GM23338 (cell line): ENCODE measurements at regions not wholly inside any gene's neighbourhood (a gene's known extent, or its start where the extent isn't known, plus 50 kb on each side); places are given as distances from the start of the nearest gene placed in this dataset.
A peak's percentile ranks its signal among the peaks of the same experiment; 100 is the strongest.
"Not testable (repeated sequence)": the region's sequence is repeated elsewhere in the genome, so short reads cannot be mapped to it uniquely, and the experiment has no call there.

Source experiments
- ATAC-seq: fragments of 200-7000 bp; cut with Tn5 transposase; 3 replicates; pipeline ENCODE4 v1.9.1; 2020
- DNase-seq: peaks from one replicate; pipeline ENCODE4 v3.0.0-alpha.2; 2015; ENCODE audit warnings: low spot score
- H2AFZ ChIP-seq: fragments of 200-600 bp; sonication (generic); 2 replicates; pipeline ENCODE4 v1.8.0; 2016; ENCODE audit warnings: antibody characterized with exemption, mild to moderate bottlenecking, moderate library complexity
- H3F3A ChIP-seq: fragments of 200-600 bp; sonication (generic); replicated peaks from 2 replicates; pipeline ENCODE4 v1.8.0; 2017; ENCODE audit warnings: antibody characterized with exemption, mixed run types, low read depth
- H3K27ac ChIP-seq: fragments of 200-600 bp; sonication (generic); 2 replicates; pipeline ENCODE4 v1.6.1; 2016; ENCODE audit warnings: low read depth
- H3K27me3 ChIP-seq: fragments of 200-600 bp; sonication (generic); 2 replicates; pipeline ENCODE4 v1.8.0; 2016; ENCODE audit warnings: mild to moderate bottlenecking, mixed run types, moderate library complexity; ENCODE audit not compliant: insufficient read depth
- H3K36me3 ChIP-seq: fragments of 200-600 bp; sonication (generic); 2 replicates; pipeline ENCODE4 v1.8.0; 2016; ENCODE audit warnings: mild to moderate bottlenecking; ENCODE audit not compliant: insufficient read depth
- H3K4me1 ChIP-seq: fragments of 200-600 bp; sonication (generic); 2 replicates; pipeline ENCODE4 v1.8.0; 2016; ENCODE audit warnings: mild to moderate bottlenecking, moderate library complexity; ENCODE audit not compliant: insufficient read depth
- H3K4me2 ChIP-seq: fragments of 200-600 bp; sonication (generic); 2 replicates; pipeline ENCODE4 v1.7.1; 2017; ENCODE audit warnings: mixed run types
- H3K4me3 ChIP-seq: fragments of 200-600 bp; sonication (generic); 2 replicates; pipeline ENCODE4 v1.6.1; 2016; ENCODE audit warnings: mixed run types
- H3K79me2 ChIP-seq: fragments of 200-600 bp; sonication (generic); replicated peaks from 2 replicates; pipeline ENCODE4 v1.8.0; 2017; ENCODE audit warnings: mild to moderate bottlenecking; ENCODE audit not compliant: insufficient read depth
- H3K9me2 ChIP-seq: fragments of 200-600 bp; sonication (generic); 2 replicates; pipeline ENCODE4 v1.8.0; 2017; ENCODE audit not compliant: insufficient read depth
- H4K20me1 ChIP-seq: fragments of 200-600 bp; sonication (generic); replicated peaks from 2 replicates; pipeline ENCODE4 v1.8.0; 2017; ENCODE audit warnings: mild to moderate bottlenecking; ENCODE audit not compliant: insufficient read depth
- H3K27ac Mint-ChIP-seq: 2 replicates; pipeline ENCODE4 v1.8.0; 2020; ENCODE audit warnings: inconsistent platforms, mild to moderate bottlenecking, moderate library complexity, mixed read lengths
- H3K27me3 Mint-ChIP-seq: 3 replicates; pipeline ENCODE4 v1.8.0; 2022; ENCODE audit warnings: low read depth, mild to moderate bottlenecking, moderate library complexity, mixed read lengths, inconsistent platforms; ENCODE audit not compliant: insufficient read depth, poor library complexity
- H3K36me3 Mint-ChIP-seq: 3 replicates; pipeline ENCODE4 v1.8.0; 2021; ENCODE audit warnings: low read depth, mild to moderate bottlenecking, inconsistent platforms, moderate library complexity, mixed read lengths
- H3K4me1 Mint-ChIP-seq: 3 replicates; pipeline ENCODE4 v1.8.0; 2020; ENCODE audit warnings: mild to moderate bottlenecking, inconsistent platforms, mixed read lengths
- H3K4me3 Mint-ChIP-seq: 3 replicates; pipeline ENCODE4 v1.8.0; 2021; ENCODE audit warnings: moderate library complexity, mild to moderate bottlenecking, inconsistent platforms, mixed read lengths
- H3K9me3 Mint-ChIP-seq: 3 replicates; pipeline ENCODE4 v1.8.0; 2020; ENCODE audit warnings: moderate library complexity, mild to moderate bottlenecking, inconsistent platforms, mixed read lengths
- CREB1 ChIP-seq: fragments of 250-450 bp; sonication (Bioruptor Pico); IDR thresholded peaks from 2 replicates; pipeline ENCODE4 v1.5.0; 2020; ENCODE audit warnings: low read depth, mild to moderate bottlenecking, moderate library complexity
- EZH2 ChIP-seq: fragments of 200-600 bp; sonication (generic); IDR thresholded peaks from one replicate; pipeline ENCODE4 v1.8.0; 2017; ENCODE audit warnings: antibody characterized with exemption, mild to moderate bottlenecking, low read depth; ENCODE audit not compliant: unreplicated experiment
- NANOG ChIP-seq: IDR thresholded peaks from 2 replicates; pipeline ENCODE4 v1.6.1; 2016; ENCODE audit warnings: antibody characterized with exemption, borderline replicate concordance
- POLR2AphosphoS5 ChIP-seq: IDR thresholded peaks from 2 replicates; pipeline ENCODE4 v1.6.1; 2016; ENCODE audit warnings: antibody characterized with exemption, low read depth
- ZNF114 ChIP-seq: fragments of 250-450 bp; sonication (Bioruptor Pico); IDR thresholded peaks from 2 replicates; pipeline ENCODE4 v1.5.0; 2020; ENCODE audit warnings: mild to moderate bottlenecking, moderate library complexity
- ZNF331 ChIP-seq: fragments of 250-450 bp; sonication (Bioruptor Pico); IDR thresholded peaks from 2 replicates; pipeline ENCODE4 v1.5.0; 2020; ENCODE audit warnings: low read depth, mild to moderate bottlenecking, moderate library complexity
- TF ChIP-seq, protein P1 (sequence below), 2 experiments: fragments of 200-600 bp in 1 of 2; sonication (generic) in 1 of 2; conservative IDR thresholded peaks; 2 replicates each; pipeline versions ENCODE4 v1.5.1 to v1.6.1; 2016 to 2017; ENCODE audit warnings: antibody characterized with exemption in 2 of 2, low read depth in 2 of 2, mild to moderate bottlenecking in 2 of 2, moderate library complexity in 1 of 2

DNA sequence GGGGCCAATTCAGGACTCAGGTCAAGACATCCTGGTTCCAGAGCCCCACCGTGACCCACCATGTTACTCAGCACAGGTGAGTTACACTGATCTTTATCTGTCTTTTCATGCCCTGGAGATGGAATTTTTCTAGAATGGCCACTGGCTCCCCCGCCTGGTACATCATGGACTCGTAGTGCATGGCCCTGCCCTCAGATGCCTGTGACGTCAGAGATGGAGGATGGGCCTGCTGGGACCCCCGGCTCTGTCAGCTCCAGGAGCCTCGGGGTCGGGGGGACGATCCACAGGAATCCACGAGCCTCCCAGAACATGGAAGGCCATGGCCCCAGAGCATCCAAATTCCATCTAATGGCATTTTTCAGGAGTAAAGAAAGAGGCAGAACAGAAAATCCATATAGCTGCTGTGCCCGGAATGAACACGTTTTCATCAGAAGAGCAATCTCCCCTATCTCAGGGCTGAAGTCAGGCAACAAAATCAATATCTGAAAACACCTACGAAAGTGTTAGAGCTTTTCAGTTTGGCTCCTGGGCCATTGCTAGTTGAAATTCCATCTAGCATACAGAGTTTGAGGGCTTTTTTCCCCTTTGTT lies 146.7 kb upstream of the SFSWAP start:
- not testable (repeated sequence) for H3K4me2 ChIP-seq, H3K27me3 ChIP-seq, H3K36me3 ChIP-seq, H4K20me1 ChIP-seq, H3K27ac ChIP-seq, H3K79me2 ChIP-seq, H3K36me3 Mint-ChIP-seq, H3K9me3 Mint-ChIP-seq, H3F3A ChIP-seq, H3K27ac Mint-ChIP-seq, H2AFZ ChIP-seq, H3K9me2 ChIP-seq, H3K4me3 ChIP-seq, H3K4me3 Mint-ChIP-seq, H3K4me1 ChIP-seq
- DNase-seq (peak; percentile 39), ATAC-seq (peak; percentile 70)
- peaks cover 11% of the 10 kb centered on the region for H3K27me3 Mint-ChIP-seq
- peaks cover 12% of the 10 kb centered on the region for H3K4me1 Mint-ChIP-seq
- TF ChIP-seq, protein P1, sequence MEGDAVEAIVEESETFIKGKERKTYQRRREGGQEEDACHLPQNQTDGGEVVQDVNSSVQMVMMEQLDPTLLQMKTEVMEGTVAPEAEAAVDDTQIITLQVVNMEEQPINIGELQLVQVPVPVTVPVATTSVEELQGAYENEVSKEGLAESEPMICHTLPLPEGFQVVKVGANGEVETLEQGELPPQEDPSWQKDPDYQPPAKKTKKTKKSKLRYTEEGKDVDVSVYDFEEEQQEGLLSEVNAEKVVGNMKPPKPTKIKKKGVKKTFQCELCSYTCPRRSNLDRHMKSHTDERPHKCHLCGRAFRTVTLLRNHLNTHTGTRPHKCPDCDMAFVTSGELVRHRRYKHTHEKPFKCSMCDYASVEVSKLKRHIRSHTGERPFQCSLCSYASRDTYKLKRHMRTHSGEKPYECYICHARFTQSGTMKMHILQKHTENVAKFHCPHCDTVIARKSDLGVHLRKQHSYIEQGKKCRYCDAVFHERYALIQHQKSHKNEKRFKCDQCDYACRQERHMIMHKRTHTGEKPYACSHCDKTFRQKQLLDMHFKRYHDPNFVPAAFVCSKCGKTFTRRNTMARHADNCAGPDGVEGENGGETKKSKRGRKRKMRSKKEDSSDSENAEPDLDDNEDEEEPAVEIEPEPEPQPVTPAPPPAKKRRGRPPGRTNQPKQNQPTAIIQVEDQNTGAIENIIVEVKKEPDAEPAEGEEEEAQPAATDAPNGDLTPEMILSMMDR (conservative IDR thresholded peaks at IDR 0.05; ENCODE audit: low read depth in 2 of 2): peak in 1 of 2 experiments; percentile 49; a peak in 2 of 4 replicates
- TF ChIP-seq CREB1 (CRISPR knock-in tag): peak; percentile 82

DNA sequence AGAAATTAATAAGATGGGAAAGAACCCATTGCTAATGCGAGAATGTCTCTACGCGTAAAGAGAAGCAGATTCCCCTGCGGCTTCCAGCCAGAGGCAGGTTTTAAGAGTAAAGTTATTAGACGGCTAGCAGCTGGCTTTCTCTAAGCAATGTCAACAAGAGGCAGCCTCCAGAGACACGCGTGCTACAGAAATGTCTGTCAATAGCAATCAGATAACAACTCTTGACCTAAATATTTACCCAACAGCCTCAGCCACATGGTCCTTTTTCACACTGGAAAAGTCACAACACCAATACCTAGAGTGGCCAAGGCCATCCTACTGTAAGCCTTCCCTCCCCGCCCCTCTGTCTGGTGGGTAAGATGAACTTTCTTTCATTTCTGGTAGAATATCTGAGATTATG lies 146.0 kb upstream of the SFSWAP start:
- Histone ChIP-seq H4K20me1 (no peaks in the 10 kb centered on the region), H3K4me3 (no peak overlapping the region), H3K9me2 (peaks cover 4% of the 10 kb centered on the region; the same call in 1 of the 2 replicates), H3K27me3 (no peaks in the 10 kb centered on the region), H3K27ac (no peak overlapping the region), H2AFZ (no peak overlapping the region), H3K79me2 (no peaks in the 10 kb centered on the region), H3F3A (no peaks in the 10 kb centered on the region), H3K36me3 (no peaks in the 10 kb centered on the region), H3K4me2 (no peak overlapping the region), H3K4me1 (no peaks in the 10 kb centered on the region)
- H3K36me3 Mint-ChIP-seq: no peaks in the 10 kb centered on the region
- H3K4me3 Mint-ChIP-seq: no peak overlapping the region
- H3K27ac Mint-ChIP-seq: no peak overlapping the region
- H3K4me1 Mint-ChIP-seq: peaks cover 12% of the 10 kb centered on the region
- TF ChIP-seq EZH2: no peak
- ATAC-seq (no peak), DNase-seq (no peak)
- H3K9me3 Mint-ChIP-seq: no peaks in the 10 kb centered on the region
- H3K27me3 Mint-ChIP-seq: peaks cover 12% of the 10 kb centered on the region

DNA sequence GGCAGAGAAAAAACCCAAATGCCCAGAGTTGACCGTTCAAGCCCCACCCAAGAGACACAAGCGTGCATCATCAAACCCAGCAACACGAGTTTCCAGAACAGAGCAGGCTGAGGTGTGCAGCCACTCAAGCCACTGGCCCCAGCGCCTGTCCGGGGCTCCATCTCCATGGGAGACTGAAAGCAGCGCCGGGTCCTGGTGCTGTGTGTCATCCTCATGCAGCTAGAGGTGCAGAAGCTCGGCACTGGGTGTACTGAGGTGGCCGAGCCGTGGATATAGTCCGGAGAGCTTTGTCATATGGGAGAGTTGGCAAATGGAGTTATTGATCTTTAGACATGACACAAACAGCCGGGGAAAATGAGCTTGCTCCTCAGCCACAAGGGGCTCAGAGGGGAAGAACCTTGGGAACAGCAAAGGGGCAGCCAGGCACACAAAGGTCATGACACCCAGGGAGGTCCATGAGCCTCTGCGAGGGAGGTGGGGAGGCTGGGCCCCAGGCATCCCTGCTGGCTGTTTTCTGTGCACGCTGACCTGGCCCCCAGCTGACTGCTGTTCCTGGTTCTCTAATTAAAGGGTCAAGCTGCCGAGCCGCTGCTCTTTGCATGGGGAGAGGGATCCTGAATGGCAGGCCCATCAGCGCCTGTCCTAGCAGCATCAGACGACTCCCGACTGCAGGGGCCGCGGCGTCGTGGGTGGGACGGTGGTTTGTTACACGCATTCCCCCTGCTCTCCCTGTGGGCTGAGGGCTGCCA lies 145.4 kb upstream of the SFSWAP start:
- Histone ChIP-seq H3K27ac (no peak overlapping the region), H3K4me3 (no peak overlapping the region), H4K20me1 (no peaks in the 10 kb centered on the region), H3K36me3 (no peaks in the 10 kb centered on the region), H3K4me1 (no peaks in the 10 kb centered on the region), H3K9me2 (peaks cover 4% of the 10 kb centered on the region; the same call in 1 of the 2 replicates), H2AFZ (no peak overlapping the region), H3K27me3 (no peaks in the 10 kb centered on the region), H3K4me2 (no peak overlapping the region), H3K79me2 (no peaks in the 10 kb centered on the region), H3F3A (no peaks in the 10 kb centered on the region)
- ATAC-seq (no peak), DNase-seq (no peak)
- no peaks in the 10 kb centered on the region for H3K9me3 Mint-ChIP-seq
- no peak overlapping the region for H3K4me3 Mint-ChIP-seq
- peaks cover 12% of the 10 kb centered on the region for H3K4me1 Mint-ChIP-seq
- H3K36me3 Mint-ChIP-seq: no peaks in the 10 kb centered on the region
- H3K27ac Mint-ChIP-seq: no peak overlapping the region
- H3K27me3 Mint-ChIP-seq: peaks cover 13% of the 10 kb centered on the region
- TF ChIP-seq CREB1 (CRISPR knock-in tag): no peak
- TF ChIP-seq, protein P1 (conservative IDR thresholded peaks at IDR 0.05; ENCODE audit: low read depth in 2 of 2): no peak
- TF ChIP-seq POLR2AphosphoS5: no peak
- TF ChIP-seq NANOG: no peak
- TF ChIP-seq EZH2: no peak
- no peak for TF ChIP-seq ZNF331 (CRISPR knock-in tag)
- TF ChIP-seq ZNF114 (CRISPR knock-in tag): no peak
